Activated naive CD8-positive, alpha-beta T cell treated with anti-CD3 and anti-CD28 coated beads, Interleukin-2, amount 50 U/mL, for 24 hours (primary cell): ENCODE measurements at regions not wholly inside any gene's neighbourhood (a gene's known extent, or its start where the extent isn't known, plus 50 kb on each side); places are given as distances from the start of the nearest gene placed in this dataset.
"Not testable (repeated sequence)": the region's sequence is repeated elsewhere in the genome, so short reads cannot be mapped to it uniquely, and the experiment has no call there.

Experiments used
- ATAC-seq: fragments of 150-1000 bp; cut with Tn5 transposase; one replicate; pipeline ENCODE4 v1.10.0; 2021
- DNase-seq: peaks from one replicate; pipeline ENCODE4 v3.0.0; 2021
- H3K27ac Mint-ChIP-seq: one replicate; pipeline ENCODE4 v1.8.0; 2021; ENCODE audit warnings: mild to moderate bottlenecking, mixed read lengths
- H3K27me3 Mint-ChIP-seq: one replicate; pipeline ENCODE4 v1.8.0; 2021; ENCODE audit warnings: mixed read lengths
- H3K36me3 Mint-ChIP-seq: one replicate; pipeline ENCODE4 v1.8.0; 2021; ENCODE audit warnings: low read depth, mixed read lengths
- H3K4me1 Mint-ChIP-seq: one replicate; pipeline ENCODE4 v1.8.0; 2021; ENCODE audit warnings: mixed read lengths
- H3K4me3 Mint-ChIP-seq: one replicate; pipeline ENCODE4 v1.8.0; 2021; ENCODE audit warnings: mild to moderate bottlenecking, moderate library complexity, mixed read lengths
- H3K9me3 Mint-ChIP-seq: one replicate; pipeline ENCODE4 v1.8.0; 2021; ENCODE audit warnings: mixed read lengths

DNA sequence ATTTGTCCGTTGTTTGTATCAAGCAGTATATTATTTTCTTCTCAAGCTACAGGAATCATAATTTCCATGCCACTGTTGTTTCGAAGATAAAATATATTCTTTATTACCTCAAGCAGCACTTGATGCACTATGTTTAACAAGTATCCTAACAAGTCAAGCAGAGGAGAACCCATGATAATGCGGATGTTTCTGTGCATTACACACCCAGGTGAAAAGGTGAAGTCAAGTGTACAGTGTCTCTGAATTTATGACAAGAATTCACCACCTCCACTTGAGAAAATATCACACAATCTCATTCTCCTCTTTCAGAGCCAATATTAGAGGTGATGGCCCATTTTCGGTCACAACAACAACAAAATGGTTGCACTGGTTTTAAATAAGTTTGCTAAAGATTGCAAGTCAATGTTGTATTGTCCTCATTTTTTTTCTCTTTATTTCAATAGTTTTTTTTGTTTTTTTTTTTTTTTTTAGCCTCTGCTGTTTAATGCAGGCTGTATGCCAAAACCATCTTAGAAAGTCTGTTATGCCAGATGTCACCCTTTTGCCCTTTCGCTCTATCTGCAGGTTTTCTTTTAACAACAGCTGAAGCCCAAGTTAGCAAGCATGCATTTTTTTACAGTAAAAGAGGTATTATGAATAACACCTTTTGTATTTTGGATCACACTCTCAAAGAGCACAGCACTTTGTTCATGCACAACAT lies 568.7 kb upstream of the LRRN3 start:
- DNase-seq (no peak), ATAC-seq (no peak)
- Mint-ChIP-seq H3K27me3 (no peaks in the 10 kb centered on the region), H3K9me3 (no peaks in the 10 kb centered on the region), H3K27ac (no peak overlapping the region), H3K4me1 (no peaks in the 10 kb centered on the region), H3K36me3 (no peaks in the 10 kb centered on the region), H3K4me3 (no peak overlapping the region)

- no peaks in the 10 kb centered on the region for H3K36me3 Mint-ChIP-seq
- H3K27ac Mint-ChIP-seq, result no peak overlapping the region
- ATAC-seq (no peak), DNase-seq (no peak)
- H3K27me3 Mint-ChIP-seq, result no peaks in the 10 kb centered on the region
- H3K4me3 Mint-ChIP-seq, result no peak overlapping the region
- H3K9me3 Mint-ChIP-seq, result no peaks in the 10 kb centered on the region
- H3K4me1 Mint-ChIP-seq, result no peaks in the 10 kb centered on the region
Measured at GRCh38 chr7:110522761-110523200, 568.1 kb upstream of the LRRN3 start.

DNA sequence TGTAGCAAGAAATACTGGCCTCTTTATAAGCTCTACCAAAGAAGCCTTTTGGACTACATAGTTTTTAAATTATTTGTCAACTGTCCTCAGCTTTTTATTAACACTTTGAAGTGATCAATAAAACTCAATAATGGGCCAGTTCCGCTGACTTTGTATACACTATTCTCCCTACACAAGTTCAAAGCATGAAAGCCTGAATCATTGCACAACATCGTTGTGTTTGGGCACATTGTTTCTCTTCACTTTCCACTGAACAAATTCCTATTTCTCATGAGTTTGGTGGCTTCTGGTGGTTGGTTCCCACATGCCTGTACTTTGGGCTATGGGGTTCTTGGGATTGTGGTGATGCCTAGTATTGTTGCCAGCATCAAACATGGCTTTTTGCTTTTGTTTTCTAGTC lies 561.8 kb upstream of the LRRN3 start:
- H3K27ac Mint-ChIP-seq, result no peak overlapping the region
- H3K4me3 Mint-ChIP-seq, result no peak overlapping the region
- H3K27me3 Mint-ChIP-seq, result no peaks in the 10 kb centered on the region
- DNase-seq, result no peak
- H3K9me3 Mint-ChIP-seq, result no peaks in the 10 kb centered on the region
- ATAC-seq, result no peak
- no peaks in the 10 kb centered on the region for H3K36me3 Mint-ChIP-seq
- no peaks in the 10 kb centered on the region for H3K4me1 Mint-ChIP-seq

- DNase-seq (no peak), ATAC-seq (no peak)
- H3K4me3 Mint-ChIP-seq, result no peak overlapping the region
- H3K36me3 Mint-ChIP-seq, result no peaks in the 10 kb centered on the region
- H3K27me3 Mint-ChIP-seq, result no peaks in the 10 kb centered on the region
- no peaks in the 10 kb centered on the region for H3K4me1 Mint-ChIP-seq
- H3K27ac Mint-ChIP-seq, result no peak overlapping the region
- no peaks in the 10 kb centered on the region for H3K9me3 Mint-ChIP-seq
Measured at GRCh38 chr7:110531186-110531585, 559.7 kb upstream of the LRRN3 start.

- H3K4me3 Mint-ChIP-seq, result no peak overlapping the region
- H3K4me1 Mint-ChIP-seq, result no peaks in the 10 kb centered on the region
- H3K27ac Mint-ChIP-seq, result no peak overlapping the region
- ATAC-seq (peak; percentile 15), DNase-seq (no peak)
- no peaks in the 10 kb centered on the region for H3K36me3 Mint-ChIP-seq
- H3K9me3 Mint-ChIP-seq, result no peaks in the 10 kb centered on the region
- H3K27me3 Mint-ChIP-seq, result peaks cover 2% of the 10 kb centered on the region
Measured at GRCh38 chr7:110534241-110534931, 556.5 kb upstream of the LRRN3 start.

DNA sequence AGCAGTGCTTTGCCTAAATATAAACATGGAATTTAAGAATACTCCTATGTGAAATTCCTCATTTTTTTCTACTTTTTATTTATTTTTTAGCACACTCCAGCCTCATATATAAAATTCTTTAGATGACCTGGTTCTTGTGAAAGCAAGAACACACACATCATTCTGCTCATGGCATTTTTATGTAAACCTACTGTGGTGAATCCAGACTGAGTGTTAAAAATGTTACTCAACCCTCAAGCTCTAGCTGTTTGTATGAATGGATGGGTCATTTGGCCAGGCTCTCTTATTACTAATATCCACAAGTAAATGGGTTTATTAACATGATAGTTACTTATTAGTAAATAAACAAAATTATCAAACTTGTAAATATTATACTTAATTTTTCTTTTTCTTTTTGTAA lies 551.7 kb upstream of the LRRN3 start:
- Mint-ChIP-seq H3K27me3 (peaks cover 2% of the 10 kb centered on the region), H3K4me3 (no peak overlapping the region), H3K27ac (no peak overlapping the region), H3K36me3 (no peaks in the 10 kb centered on the region), H3K9me3 (no peaks in the 10 kb centered on the region), H3K4me1 (no peaks in the 10 kb centered on the region)
- ATAC-seq, result no peak
- no peak for DNase-seq

GRCh38 chr7:110541962-110542361 lies 549.0 kb upstream of the LRRN3 start:
- DNase-seq (no peak), ATAC-seq (no peak)
- H3K27ac Mint-ChIP-seq, result no peak overlapping the region
- no peaks in the 10 kb centered on the region for H3K9me3 Mint-ChIP-seq
- no peak overlapping the region for H3K4me3 Mint-ChIP-seq
- no peaks in the 10 kb centered on the region for H3K36me3 Mint-ChIP-seq
- no peaks in the 10 kb centered on the region for H3K27me3 Mint-ChIP-seq
- H3K4me1 Mint-ChIP-seq, result no peaks in the 10 kb centered on the region

DNA sequence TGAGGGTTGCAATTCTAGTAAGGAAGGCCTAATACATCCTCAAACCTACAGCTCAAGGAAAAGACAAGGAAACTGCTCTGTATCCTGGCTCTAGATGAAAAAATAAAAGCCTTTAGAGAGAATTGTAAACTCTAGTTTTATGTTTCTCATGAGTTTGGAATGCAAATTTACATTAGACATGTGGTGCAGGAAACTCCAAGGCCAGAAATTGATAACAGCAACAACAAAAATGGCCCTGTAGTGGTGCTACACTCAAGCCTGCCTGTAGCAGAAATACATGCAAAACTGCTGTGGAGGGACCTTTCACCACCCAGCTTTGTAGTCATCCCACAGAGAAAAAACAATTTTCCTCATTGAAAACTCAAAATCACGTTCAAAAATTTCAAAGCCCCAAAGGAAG lies 546.7 kb upstream of the LRRN3 start:
- no peak overlapping the region for H3K4me3 Mint-ChIP-seq
- DNase-seq (no peak), ATAC-seq (no peak)
- H3K27ac Mint-ChIP-seq, result no peak overlapping the region
- H3K9me3 Mint-ChIP-seq, result no peaks in the 10 kb centered on the region
- no peaks in the 10 kb centered on the region for H3K4me1 Mint-ChIP-seq
- no peaks in the 10 kb centered on the region for H3K27me3 Mint-ChIP-seq
- no peaks in the 10 kb centered on the region for H3K36me3 Mint-ChIP-seq

GRCh38 chr7:110548372-110548771 lies 542.6 kb upstream of the LRRN3 start:
- Mint-ChIP-seq H3K9me3 (peaks cover 11% of the 10 kb centered on the region), H3K27ac (no peak overlapping the region), H3K36me3 (no peaks in the 10 kb centered on the region), H3K27me3 (no peaks in the 10 kb centered on the region), H3K4me1 (no peaks in the 10 kb centered on the region), H3K4me3 (no peak overlapping the region)
- no peak for ATAC-seq
- DNase-seq, result no peak

DNA sequence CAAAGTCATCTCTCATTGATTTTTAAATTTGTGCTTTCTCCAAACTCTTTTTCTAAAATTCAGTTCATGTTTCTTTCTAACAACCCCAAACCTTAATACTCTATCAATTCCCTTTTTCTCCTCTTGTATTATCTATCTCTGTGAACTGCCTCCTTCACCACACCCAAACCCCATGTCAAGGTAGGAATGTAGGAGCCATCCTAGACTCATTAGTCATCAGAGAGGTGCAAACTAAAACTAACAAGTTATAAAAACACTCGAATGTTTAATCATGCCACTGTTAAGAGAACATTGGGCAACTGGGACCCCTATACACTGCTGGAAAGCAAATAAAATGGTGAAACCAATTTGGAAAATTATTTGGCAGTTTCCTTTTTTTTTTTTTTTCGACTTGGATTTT lies 533.8 kb upstream of the LRRN3 start:
- DNase-seq (no peak), ATAC-seq (no peak)
- Mint-ChIP-seq H3K36me3 (no peaks in the 10 kb centered on the region), H3K27me3 (no peaks in the 10 kb centered on the region), H3K27ac (no peak overlapping the region), H3K4me3 (no peak overlapping the region), H3K4me1 (no peaks in the 10 kb centered on the region), H3K9me3 (peaks cover 10% of the 10 kb centered on the region)

DNA sequence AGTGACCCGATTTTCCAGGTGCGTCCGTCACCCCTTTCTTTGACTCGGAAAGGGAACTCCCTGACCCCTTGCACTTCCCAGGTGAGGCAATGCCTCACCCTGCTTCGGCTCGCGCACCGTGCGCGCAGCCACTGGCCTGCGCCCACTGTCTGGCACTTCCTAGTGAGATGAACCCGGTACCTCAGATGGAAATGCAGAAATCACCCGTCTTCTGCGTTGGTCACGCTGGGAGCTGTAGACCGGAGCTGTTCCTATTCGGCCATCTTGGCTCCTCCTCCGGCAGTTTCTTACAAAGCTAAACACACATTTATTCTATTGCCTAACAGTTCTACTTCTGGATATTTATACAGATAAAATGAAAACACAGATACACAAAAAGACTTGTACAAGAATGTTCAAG lies 527.6 kb upstream of the LRRN3 start:
- not testable (repeated sequence) for H3K9me3 Mint-ChIP-seq, H3K27me3 Mint-ChIP-seq, H3K4me1 Mint-ChIP-seq, ATAC-seq, DNase-seq, H3K36me3 Mint-ChIP-seq, H3K27ac Mint-ChIP-seq, H3K4me3 Mint-ChIP-seq

- Mint-ChIP-seq H3K27ac (no peak overlapping the region), H3K27me3 (no peaks in the 10 kb centered on the region), H3K4me1 (no peaks in the 10 kb centered on the region), H3K36me3 (no peaks in the 10 kb centered on the region), H3K9me3 (no peaks in the 10 kb centered on the region), H3K4me3 (no peak overlapping the region)
- ATAC-seq, result no peak
- DNase-seq, result no peak
Measured at GRCh38 chr7:110564246-110564645, 526.7 kb upstream of the LRRN3 start.

DNA sequence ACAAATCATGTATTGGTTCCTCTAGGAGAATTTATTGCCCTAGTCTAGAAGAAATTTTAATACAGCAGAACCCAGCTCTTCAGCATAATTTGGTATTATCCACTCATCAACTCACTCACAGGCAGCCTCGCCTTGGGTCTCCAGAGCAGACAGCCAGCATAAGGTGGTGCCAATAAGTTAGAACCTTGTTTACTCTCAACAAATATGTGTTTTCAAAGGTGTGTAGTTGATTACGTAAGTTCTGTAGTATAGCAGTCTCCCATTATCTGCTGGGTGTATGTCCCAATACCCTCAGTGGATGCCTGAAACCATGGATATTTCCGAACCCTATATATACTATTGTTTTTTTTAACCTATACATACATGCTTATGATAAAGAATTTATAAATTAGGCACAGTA lies 522.5 kb upstream of the LRRN3 start:
- H3K4me3 Mint-ChIP-seq, result no peak overlapping the region
- no peak for ATAC-seq

DNA sequence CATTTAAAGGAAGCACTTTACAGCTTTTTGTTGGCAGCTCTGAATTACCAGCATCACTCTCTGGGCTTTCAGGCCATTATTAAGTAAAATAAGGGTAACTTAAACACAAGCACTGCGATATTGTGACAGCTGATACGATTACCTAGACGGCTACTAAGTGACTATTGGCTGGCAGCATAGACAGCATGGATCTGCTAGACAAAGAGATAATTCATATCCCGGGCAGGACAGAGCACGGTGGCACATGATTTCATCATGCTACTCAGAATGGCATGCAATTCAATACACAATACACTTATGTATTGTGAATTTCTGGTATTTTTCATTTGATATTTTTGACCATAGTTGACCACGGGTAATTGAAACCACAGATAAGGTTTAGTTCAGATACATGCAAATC lies 522.0 kb upstream of the LRRN3 start:
- Mint-ChIP-seq H3K27ac (no peak overlapping the region), H3K4me1 (no peaks in the 10 kb centered on the region), H3K4me3 (no peak overlapping the region), H3K9me3 (no peaks in the 10 kb centered on the region), H3K36me3 (no peaks in the 10 kb centered on the region), H3K27me3 (no peaks in the 10 kb centered on the region)
- ATAC-seq (no peak), DNase-seq (no peak)

More for the DNA sequence above, 522.5 kb upstream of the LRRN3 start:
- Mint-ChIP-seq H3K4me1 (no peaks in the 10 kb centered on the region), H3K36me3 (no peaks in the 10 kb centered on the region), H3K27me3 (no peaks in the 10 kb centered on the region), H3K27ac (no peak overlapping the region), H3K9me3 (no peaks in the 10 kb centered on the region)
- DNase-seq, result no peak

GRCh38 chr7:110569486-110570205 lies 521.3 kb upstream of the LRRN3 start:
- H3K4me1 Mint-ChIP-seq, result no peaks in the 10 kb centered on the region
- no peaks in the 10 kb centered on the region for H3K27me3 Mint-ChIP-seq
- ATAC-seq (no peak), DNase-seq (no peak)
- H3K27ac Mint-ChIP-seq, result no peak overlapping the region
- H3K9me3 Mint-ChIP-seq, result no peaks in the 10 kb centered on the region
- no peak overlapping the region for H3K4me3 Mint-ChIP-seq
- no peaks in the 10 kb centered on the region for H3K36me3 Mint-ChIP-seq
